ENCODE measurements at regions not wholly inside any gene's neighbourhood (a gene's known extent, or its start where the extent isn't known, plus 50 kb on each side); places are given as distances from the start of the nearest gene placed in this dataset.

- TF ChIP-seq POLR2AphosphoS5 (IDR thresholded peaks at IDR 0.05; ENCODE audit: borderline replicate concordance, low read depth, low read length) (no peak), EZH2 (IDR thresholded peaks at IDR 0.05) (no peak)
Measured at GRCh38 chr2:140136861-140137260, 1356.7 kb upstream of the NXPH2 start.
